ENCODE measurements at regions not wholly inside any gene's neighbourhood (a gene's known extent, or its start where the extent isn't known, plus 50 kb on each side); places are given as distances from the start of the nearest gene placed in this dataset.

DNA sequence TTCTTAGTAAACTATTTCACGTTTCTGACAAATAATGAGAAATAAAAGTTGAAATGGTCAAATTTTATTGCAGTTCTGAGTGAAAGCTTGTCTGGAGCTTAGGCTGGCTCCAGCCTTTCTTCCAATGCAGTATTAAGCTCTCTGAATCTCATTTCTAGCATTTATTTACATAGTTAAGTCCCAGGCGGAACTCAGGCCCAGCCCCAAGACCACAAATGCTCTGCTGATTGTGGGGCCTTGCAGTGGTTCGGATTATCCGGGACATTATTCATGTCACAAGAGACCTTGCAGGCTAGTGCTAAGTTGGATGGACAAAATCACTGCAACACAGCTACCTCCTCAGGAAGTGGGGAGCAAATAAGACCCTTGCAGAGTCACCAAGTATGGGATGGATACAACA, 2009.3 kb upstream of the CELF4 start (continued):
- TF ChIP-seq CBX8 (IDR thresholded peaks at IDR 0.05; ENCODE audit: borderline replicate concordance, low read depth, low read length): no peak
- no peak for TF ChIP-seq EP300 (IDR thresholded peaks at IDR 0.05; ENCODE audit: borderline replicate concordance in 1 of 2, low read depth in 2 of 2, low read length in 2 of 2)
- no peak for TF ChIP-seq RNF2 (IDR thresholded peaks at IDR 0.05; ENCODE audit: borderline replicate concordance, low read depth, low read length, missing control alignments, poor library complexity, severe bottlenecking)
- no peak for TF ChIP-seq POLR2AphosphoS5 (IDR thresholded peaks at IDR 0.05; ENCODE audit: low read depth, low read length)
- TF ChIP-seq CHD2 (IDR thresholded peaks at IDR 0.05; ENCODE audit: low read length): no peak

All from H1 (cell line).